Body of pancreas (tissue), 4 donors: ENCODE measurements at regions not wholly inside any gene's neighbourhood (a gene's known extent, or its start where the extent isn't known, plus 50 kb on each side); places are given as distances from the start of the nearest gene placed in this dataset.

Experiments
- POLR2A ChIP-seq, 3 donors: fragments of 450-650 bp; IDR thresholded peaks; one replicate each; pipeline ENCODE4 v1.6.1; 2016; ENCODE audit warnings: antibody characterized with exemption in 3 of 3, mild to moderate bottlenecking in 2 of 3
- TF ChIP-seq, protein P1 (sequence below), 7 experiments: fragments of 450-650 bp in 4 of 7; fragments of 200-600 bp in 3 of 7; sonication (generic) in 3 of 7; IDR thresholded peaks; one replicate each; pipeline ENCODE4 v1.5.1; 2016 to 2019; ENCODE audit warnings: antibody characterized with exemption in 7 of 7

DNA sequence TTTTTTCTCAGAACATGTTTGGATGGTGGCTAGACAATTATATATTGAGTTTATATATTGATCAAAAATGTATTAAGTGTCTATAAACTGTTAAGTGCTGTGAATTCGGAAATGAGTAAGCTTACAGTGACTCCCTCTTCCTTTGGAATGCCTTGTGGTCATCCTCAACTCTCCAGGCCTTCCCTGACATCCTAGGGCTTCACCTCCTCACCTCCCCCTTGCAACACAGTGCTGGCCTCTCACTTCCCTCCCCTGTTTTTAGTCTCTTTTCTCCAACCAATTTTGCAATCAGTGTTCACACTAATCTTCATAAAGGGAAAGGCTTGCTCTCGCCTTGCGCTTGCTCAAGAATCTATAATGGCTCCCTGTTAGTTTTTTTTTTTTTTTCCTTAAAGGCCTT, 95.1 kb upstream of the C1orf21 start:
- TF ChIP-seq, protein P1, sequence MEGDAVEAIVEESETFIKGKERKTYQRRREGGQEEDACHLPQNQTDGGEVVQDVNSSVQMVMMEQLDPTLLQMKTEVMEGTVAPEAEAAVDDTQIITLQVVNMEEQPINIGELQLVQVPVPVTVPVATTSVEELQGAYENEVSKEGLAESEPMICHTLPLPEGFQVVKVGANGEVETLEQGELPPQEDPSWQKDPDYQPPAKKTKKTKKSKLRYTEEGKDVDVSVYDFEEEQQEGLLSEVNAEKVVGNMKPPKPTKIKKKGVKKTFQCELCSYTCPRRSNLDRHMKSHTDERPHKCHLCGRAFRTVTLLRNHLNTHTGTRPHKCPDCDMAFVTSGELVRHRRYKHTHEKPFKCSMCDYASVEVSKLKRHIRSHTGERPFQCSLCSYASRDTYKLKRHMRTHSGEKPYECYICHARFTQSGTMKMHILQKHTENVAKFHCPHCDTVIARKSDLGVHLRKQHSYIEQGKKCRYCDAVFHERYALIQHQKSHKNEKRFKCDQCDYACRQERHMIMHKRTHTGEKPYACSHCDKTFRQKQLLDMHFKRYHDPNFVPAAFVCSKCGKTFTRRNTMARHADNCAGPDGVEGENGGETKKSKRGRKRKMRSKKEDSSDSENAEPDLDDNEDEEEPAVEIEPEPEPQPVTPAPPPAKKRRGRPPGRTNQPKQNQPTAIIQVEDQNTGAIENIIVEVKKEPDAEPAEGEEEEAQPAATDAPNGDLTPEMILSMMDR (IDR thresholded peaks at IDR 0.05) = no peak
- TF ChIP-seq POLR2A (IDR thresholded peaks at IDR 0.05) = no peak
